ENCODE measurements at regions not wholly inside any gene's neighbourhood (a gene's known extent, or its start where the extent isn't known, plus 50 kb on each side); places are given as distances from the start of the nearest gene placed in this dataset.
A peak's percentile ranks its signal among the peaks of the same experiment; 100 is the strongest.

GRCh38 chr2:150165988-150166312 lies 321.5 kb downstream of the RND3 start:
- DNase-seq (ENCODE audit: low read depth): no peak

- no peak for DNase-seq (ENCODE audit: low read depth)
Measured at GRCh38 chr2:150165442-150165841, 322.0 kb downstream of the RND3 start.

- no peak for DNase-seq (ENCODE audit: low read depth)
Measured at GRCh38 chr2:150162241-150162942, 325.1 kb downstream of the RND3 start.

GRCh38 chr2:150160058-150160457 lies 327.4 kb downstream of the RND3 start:
- DNase-seq (ENCODE audit: low read depth): no peak

GRCh38 chr2:150159300-150159699 lies 328.2 kb downstream of the RND3 start:
- DNase-seq (ENCODE audit: low read depth): no peak

GRCh38 chr2:150156876-150157275 lies 330.6 kb downstream of the RND3 start:
- DNase-seq (ENCODE audit: low read depth): no peak

GRCh38 chr2:150156415-150156814 lies 331.1 kb downstream of the RND3 start:
- no peak for DNase-seq (ENCODE audit: low read depth)

- no peak for DNase-seq (ENCODE audit: low read depth)
Measured at GRCh38 chr2:150154308-150154797, 333.1 kb downstream of the RND3 start.

- no peak for DNase-seq (ENCODE audit: low read depth)
Measured at GRCh38 chr2:150153646-150154307, 333.7 kb downstream of the RND3 start.

- no peak for DNase-seq (ENCODE audit: low read depth)
Measured at GRCh38 chr2:150152230-150152629, 335.2 kb downstream of the RND3 start.

- DNase-seq (ENCODE audit: low read depth): no peak
Measured at GRCh38 chr2:150150144-150150543, 337.3 kb downstream of the RND3 start.

GRCh38 chr2:150147889-150148683 lies 339.4 kb downstream of the RND3 start:
- no peak for DNase-seq (ENCODE audit: low read depth)

GRCh38 chr2:150146879-150147278 lies 340.6 kb downstream of the RND3 start:
- no peak for DNase-seq (ENCODE audit: low read depth)

- DNase-seq (ENCODE audit: low read depth): no peak
Measured at GRCh38 chr2:150145299-150145692, 342.2 kb downstream of the RND3 start.

GRCh38 chr2:150144546-150145298 lies 342.7 kb downstream of the RND3 start:
- peak; percentile 84 for DNase-seq (ENCODE audit: low read depth)

GRCh38 chr2:150143087-150143536 lies 344.4 kb downstream of the RND3 start:
- peak; percentile 92 for DNase-seq (ENCODE audit: low read depth)

- DNase-seq (ENCODE audit: low read depth): peak; percentile 98
Measured at GRCh38 chr2:150142561-150142960, 344.9 kb downstream of the RND3 start.

GRCh38 chr2:150141226-150142001 lies 346.1 kb downstream of the RND3 start:
- peak; percentile 93 for DNase-seq (ENCODE audit: low read depth)

- DNase-seq (ENCODE audit: low read depth): no peak
Measured at GRCh38 chr2:150140777-150141176, 346.7 kb downstream of the RND3 start.

- no peak for DNase-seq (ENCODE audit: low read depth)
Measured at GRCh38 chr2:150138587-150138986, 348.9 kb downstream of the RND3 start.

- no peak for DNase-seq (ENCODE audit: low read depth)
Measured at GRCh38 chr2:150137338-150138069, 350.0 kb downstream of the RND3 start.
